BJ (cell line): ENCODE measurements at regions not wholly inside any gene's neighbourhood (a gene's known extent, or its start where the extent isn't known, plus 50 kb on each side); places are given as distances from the start of the nearest gene placed in this dataset.

Source experiments
- CTCF ChIA-PET: fragments of 350-600 bp; formaldehyde crosslinking; extraction: SDS; loops from one replicate; lab custom pipeline; 2021; ENCODE audit warnings: antibody characterized with exemption, inconsistent platforms; lab: Yijun Ruan, JAX
- POLR2A ChIA-PET: fragments of 300-600 bp; sonication (Branson Sonifier 250); formaldehyde crosslinking; extraction: SDS; loops from one replicate; lab custom pipeline; 2021; ENCODE audit warnings: antibody characterized with exemption; lab: Charles Lee
- DNase-seq: peaks from one replicate; pipeline ENCODE4 v3.0.0-alpha.2; 2011; ENCODE audit warnings: low read depth
- H3K27me3 ChIP-seq: 2 replicates; pipeline ENCODE4 v1.6.0; 2011; ENCODE audit warnings: low read length; ENCODE audit not compliant: control insufficient read depth, insufficient read depth
- H3K36me3 ChIP-seq: 2 replicates; pipeline ENCODE4 v1.5.1; 2011; ENCODE audit warnings: low read length; ENCODE audit not compliant: control insufficient read depth, insufficient read depth
- H3K4me3 ChIP-seq: 2 replicates; pipeline ENCODE4 v1.5.1; 2011; ENCODE audit warnings: low read depth, mild to moderate bottlenecking, control low read depth, low read length
- CTCF ChIP-seq: IDR thresholded peaks from 2 replicates; pipeline ENCODE4 v1.5.1; 2011; ENCODE audit warnings: low read depth, mild to moderate bottlenecking, control low read depth, inconsistent platforms, low read length, moderate library complexity; ENCODE audit not compliant: insufficient read depth

GRCh38 chr2:108920-109809 lies 62.9 kb upstream of the FAM110C start:
- DNase-seq: no peak
- Histone ChIP-seq H3K36me3 (no peaks in the 10 kb centered on the region), H3K4me3 (no peak overlapping the region), H3K27me3 (no peaks in the 10 kb centered on the region)
- ChIA-PET POLR2A (no interaction called here), CTCF (no interaction called here)
- no peak for TF ChIP-seq CTCF

DNA sequence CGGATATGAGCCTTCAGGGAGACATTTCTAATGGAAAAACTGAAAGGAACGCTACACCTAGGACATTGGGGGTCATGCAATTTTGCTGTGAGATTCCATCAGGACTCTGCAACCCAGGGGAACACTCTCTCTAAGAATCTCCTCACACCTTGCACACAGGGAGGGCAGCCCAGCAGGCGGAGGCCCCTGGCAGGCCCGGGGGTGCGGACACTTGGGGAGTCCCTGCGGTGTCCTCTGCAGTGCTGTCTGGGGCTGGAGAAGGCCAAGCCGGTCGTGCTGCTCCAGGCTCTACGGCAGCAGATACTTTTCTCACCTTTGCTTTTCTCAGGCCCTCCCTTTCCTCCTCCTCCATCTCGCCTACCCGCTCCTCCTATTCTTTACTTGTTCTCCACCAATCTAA lies 54.7 kb upstream of the FAM110C start:
- CTCF ChIA-PET: no interaction called here
- no peak for DNase-seq
- Histone ChIP-seq H3K4me3 (no peak overlapping the region), H3K27me3 (no peaks in the 10 kb centered on the region), H3K36me3 (no peaks in the 10 kb centered on the region)
- TF ChIP-seq CTCF: no peak
- POLR2A ChIA-PET: no interaction called here
